KMS-11 (cell line): ENCODE measurements at regions not wholly inside any gene's neighbourhood (a gene's known extent, or its start where the extent isn't known, plus 50 kb on each side); places are given as distances from the start of the nearest gene placed in this dataset.

Experiments
- H2AFZ ChIP-seq: fragments of 200-600 bp; sonication (generic); 2 replicates; pipeline ENCODE4 v1.6.1; 2016; ENCODE audit warnings: antibody characterized with exemption, mixed run types, low read depth
- H3K27ac ChIP-seq: fragments of 200-600 bp; sonication (generic); 2 replicates; pipeline ENCODE4 v1.6.1; 2016; ENCODE audit warnings: mild to moderate bottlenecking, mixed run types
- H3K27me3 ChIP-seq: fragments of 200-600 bp; sonication (generic); 2 replicates; pipeline ENCODE4 v1.6.1; 2017; ENCODE audit warnings: mild to moderate bottlenecking, low read depth, mixed run types, moderate library complexity; ENCODE audit not compliant: insufficient read depth
- H3K36me3 ChIP-seq: fragments of 200-600 bp; sonication (generic); 2 replicates; pipeline ENCODE4 v1.6.1; 2017; ENCODE audit warnings: mild to moderate bottlenecking, mixed run types; ENCODE audit not compliant: insufficient read depth
- H3K4me1 ChIP-seq: fragments of 200-600 bp; sonication (generic); 2 replicates; pipeline ENCODE4 v1.6.1; 2016; ENCODE audit warnings: mild to moderate bottlenecking, low read depth, mixed run types; ENCODE audit not compliant: poor library complexity, severe bottlenecking
- H3K4me2 ChIP-seq: fragments of 200-600 bp; sonication (generic); 2 replicates; pipeline ENCODE4 v1.7.0; 2016; ENCODE audit warnings: mild to moderate bottlenecking, mixed run types
- H3K4me3 ChIP-seq: fragments of 200-600 bp; sonication (generic); IDR thresholded peaks from 2 replicates; pipeline ENCODE4 v1.6.1; 2017; ENCODE audit warnings: low read depth, low read length, mixed read lengths; ENCODE audit not compliant: insufficient read depth
- H3K79me2 ChIP-seq: fragments of 200-600 bp; sonication (generic); 2 replicates; pipeline ENCODE4 v1.6.1; 2016; ENCODE audit warnings: low read depth, mixed run types; ENCODE audit not compliant: insufficient read depth
- H3K9ac ChIP-seq: fragments of 200-600 bp; sonication (generic); 2 replicates; pipeline ENCODE4 v1.6.1; 2016; ENCODE audit warnings: mild to moderate bottlenecking, mixed run types
- H4K20me1 ChIP-seq: fragments of 200-600 bp; sonication (generic); 2 replicates; pipeline ENCODE4 v1.6.1; 2016; ENCODE audit warnings: mild to moderate bottlenecking, mixed run types; ENCODE audit not compliant: insufficient read depth
- CTCF ChIP-seq: fragments of 200-600 bp; sonication (generic); conservative IDR thresholded peaks from 2 replicates; pipeline ENCODE4 v1.6.1; 2017; ENCODE audit warnings: low read depth, mild to moderate bottlenecking, antibody characterized with exemption, low read length, moderate library complexity, mixed read lengths

GRCh38 chr2:150885774-150886386, 375.8 kb downstream of the RBM43 start:
- no peak overlapping the region for H3K9ac ChIP-seq
- H3K4me2 ChIP-seq = no peak overlapping the region
- H2AFZ ChIP-seq = no peak overlapping the region
- no peaks in the 10 kb centered on the region for H4K20me1 ChIP-seq
- no peaks in the 10 kb centered on the region for H3K27me3 ChIP-seq
- H3K36me3 ChIP-seq = no peaks in the 10 kb centered on the region
- H3K4me1 ChIP-seq = no peaks in the 10 kb centered on the region
- no peaks in the 10 kb centered on the region for H3K79me2 ChIP-seq
- H3K4me3 ChIP-seq = no peak overlapping the region
- no peak for TF ChIP-seq CTCF
- H3K27ac ChIP-seq = no peak overlapping the region

GRCh38 chr2:150885236-150885635, 376.4 kb downstream of the RBM43 start:
- no peaks in the 10 kb centered on the region for H3K36me3 ChIP-seq
- no peak overlapping the region for H2AFZ ChIP-seq
- H3K4me1 ChIP-seq = no peaks in the 10 kb centered on the region
- no peak overlapping the region for H3K4me3 ChIP-seq
- H3K27me3 ChIP-seq = no peaks in the 10 kb centered on the region
- no peak overlapping the region for H3K27ac ChIP-seq
- no peaks in the 10 kb centered on the region for H4K20me1 ChIP-seq
- no peak overlapping the region for H3K9ac ChIP-seq
- TF ChIP-seq CTCF = no peak
- no peak overlapping the region for H3K4me2 ChIP-seq
- no peaks in the 10 kb centered on the region for H3K79me2 ChIP-seq

- H3K27me3 ChIP-seq = no peaks in the 10 kb centered on the region
- H3K4me3 ChIP-seq = no peak overlapping the region
- H3K27ac ChIP-seq = no peak overlapping the region
- no peak overlapping the region for H3K4me2 ChIP-seq
- H3K9ac ChIP-seq = no peak overlapping the region
- no peak overlapping the region for H2AFZ ChIP-seq
- H3K4me1 ChIP-seq = no peaks in the 10 kb centered on the region
- no peaks in the 10 kb centered on the region for H3K79me2 ChIP-seq
- H4K20me1 ChIP-seq = no peaks in the 10 kb centered on the region
- no peaks in the 10 kb centered on the region for H3K36me3 ChIP-seq
- no peak for TF ChIP-seq CTCF
Observed at GRCh38 chr2:150883613-150883895, 378.1 kb downstream of the RBM43 start.

GRCh38 chr2:150882751-150883612, 378.7 kb downstream of the RBM43 start:
- no peak overlapping the region for H3K27ac ChIP-seq
- H3K4me1 ChIP-seq = no peaks in the 10 kb centered on the region
- H3K27me3 ChIP-seq = no peaks in the 10 kb centered on the region
- H3K4me3 ChIP-seq = no peak overlapping the region
- no peak for TF ChIP-seq CTCF
- H3K79me2 ChIP-seq = no peaks in the 10 kb centered on the region
- no peaks in the 10 kb centered on the region for H4K20me1 ChIP-seq
- H3K36me3 ChIP-seq = no peaks in the 10 kb centered on the region
- no peak overlapping the region for H3K4me2 ChIP-seq
- H2AFZ ChIP-seq = no peak overlapping the region
- H3K9ac ChIP-seq = no peak overlapping the region
